ENCODE measurements at regions not wholly inside any gene's neighbourhood (a gene's known extent, or its start where the extent isn't known, plus 50 kb on each side); places are given as distances from the start of the nearest gene placed in this dataset.
"Not testable (repeated sequence)": the region's sequence is repeated elsewhere in the genome, so short reads cannot be mapped to it uniquely, and the experiment has no call there.

DNA sequence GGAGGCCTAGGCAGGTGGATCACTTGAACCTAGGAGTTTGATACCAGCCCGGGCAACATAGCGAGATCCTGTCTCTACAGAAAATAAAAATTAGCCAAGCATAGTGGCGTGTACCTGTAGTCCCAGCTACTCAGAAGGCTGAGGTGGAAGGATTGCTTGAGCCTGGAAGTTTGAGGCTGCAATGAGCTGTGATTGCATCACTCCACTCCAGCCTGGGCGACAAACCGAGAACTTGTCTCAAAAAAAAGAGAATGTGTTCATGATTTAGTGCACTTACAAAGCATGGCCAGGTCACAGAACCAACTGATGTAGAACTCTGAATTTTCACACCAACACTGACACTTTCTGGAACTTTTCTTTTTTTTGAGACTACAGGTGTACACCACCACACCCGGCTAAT lies 182.7 kb downstream of the ZFP64 start:
- DNase-seq = no peak

DNA sequence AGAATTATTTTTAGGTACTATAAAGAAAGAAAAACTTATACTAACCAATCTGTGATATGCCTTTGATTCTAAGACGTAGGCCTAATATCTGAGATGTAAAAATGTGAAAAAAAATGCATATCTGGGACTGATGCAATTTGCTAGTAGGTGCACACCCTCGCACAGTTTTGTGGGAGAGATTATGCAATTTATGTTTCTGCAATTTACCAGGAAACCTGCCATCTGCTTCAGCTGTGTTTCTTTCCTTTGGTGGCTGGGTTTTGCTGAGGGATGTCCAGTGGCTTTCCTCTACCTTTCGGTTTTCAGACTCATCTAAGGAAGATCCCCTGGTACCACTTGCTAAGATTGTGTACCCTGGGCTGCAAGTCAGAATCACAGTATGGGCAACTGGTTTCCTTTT lies 186.9 kb downstream of the ZFP64 start:
- peak in 1 of 2 donors; percentile 31 for DNase-seq

DNA sequence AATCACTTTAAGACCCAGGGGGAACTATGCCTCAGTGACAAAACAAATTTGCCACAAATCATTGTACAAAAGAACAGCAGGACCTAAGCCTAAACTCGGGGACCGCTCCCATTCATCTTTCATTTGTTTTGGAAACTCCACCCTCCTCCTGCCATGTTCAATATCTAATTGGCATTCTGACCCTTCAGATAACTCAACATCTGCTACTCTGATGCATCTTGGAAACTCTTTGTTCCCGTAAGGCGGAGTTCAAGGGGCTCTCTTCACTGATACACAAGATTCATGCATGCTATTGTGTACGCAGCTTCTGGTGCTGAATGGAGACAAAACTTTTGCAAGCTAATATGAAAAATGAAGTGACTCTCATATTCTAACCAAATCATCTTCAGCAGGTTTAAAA lies 187.6 kb downstream of the ZFP64 start:
- no peak for DNase-seq

DNA sequence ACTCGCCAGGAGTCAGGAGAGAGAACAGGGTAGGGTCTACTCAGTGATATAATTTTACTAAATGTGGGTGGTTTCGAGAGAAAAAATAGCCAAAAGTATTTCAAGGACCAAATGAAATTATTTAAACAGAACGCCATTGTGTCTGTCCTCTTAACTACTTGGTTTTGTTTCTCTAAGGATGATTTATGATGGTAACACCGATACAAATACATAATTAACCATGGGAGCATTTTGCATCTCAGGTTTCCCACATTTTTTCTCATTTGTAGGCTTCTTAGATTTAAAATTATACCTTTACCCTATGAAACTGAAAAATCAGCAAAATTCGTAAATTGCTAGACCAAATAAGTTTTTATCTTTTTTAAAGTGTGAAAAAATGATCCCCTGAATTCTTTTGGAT lies 188.2 kb downstream of the ZFP64 start:
- DNase-seq = no peak

DNA sequence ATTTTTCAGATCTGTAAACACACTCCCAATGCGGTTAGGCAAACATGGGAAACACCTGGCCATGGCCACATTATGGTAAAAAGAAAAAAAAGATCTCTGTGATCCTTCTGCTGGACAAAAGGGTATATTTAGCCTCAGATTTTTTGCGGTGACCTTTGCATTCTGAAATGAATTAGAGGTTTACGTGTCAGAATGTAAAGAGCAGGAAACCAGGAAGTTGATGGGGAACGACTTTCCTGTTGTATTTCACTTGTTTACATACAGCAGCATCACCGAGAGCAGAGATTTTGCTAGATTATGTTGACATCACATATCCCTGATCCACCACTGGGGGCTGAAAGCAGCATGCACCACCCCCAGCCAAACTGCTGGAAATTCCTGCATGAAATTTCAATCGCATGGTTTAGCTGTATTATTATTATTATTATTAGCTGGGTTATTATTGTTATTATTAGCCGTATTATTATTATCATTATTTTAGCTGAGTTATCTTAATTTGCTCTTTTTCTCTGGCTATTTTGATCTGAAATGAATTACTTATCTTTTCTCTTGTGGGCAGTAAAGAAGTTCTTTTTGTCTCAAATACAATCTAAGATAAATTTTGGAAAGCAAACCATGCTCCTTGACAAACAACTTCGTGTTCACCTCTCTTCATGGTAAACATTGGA lies 189.4 kb downstream of the ZFP64 start:
- DNase-seq = no peak

DNA sequence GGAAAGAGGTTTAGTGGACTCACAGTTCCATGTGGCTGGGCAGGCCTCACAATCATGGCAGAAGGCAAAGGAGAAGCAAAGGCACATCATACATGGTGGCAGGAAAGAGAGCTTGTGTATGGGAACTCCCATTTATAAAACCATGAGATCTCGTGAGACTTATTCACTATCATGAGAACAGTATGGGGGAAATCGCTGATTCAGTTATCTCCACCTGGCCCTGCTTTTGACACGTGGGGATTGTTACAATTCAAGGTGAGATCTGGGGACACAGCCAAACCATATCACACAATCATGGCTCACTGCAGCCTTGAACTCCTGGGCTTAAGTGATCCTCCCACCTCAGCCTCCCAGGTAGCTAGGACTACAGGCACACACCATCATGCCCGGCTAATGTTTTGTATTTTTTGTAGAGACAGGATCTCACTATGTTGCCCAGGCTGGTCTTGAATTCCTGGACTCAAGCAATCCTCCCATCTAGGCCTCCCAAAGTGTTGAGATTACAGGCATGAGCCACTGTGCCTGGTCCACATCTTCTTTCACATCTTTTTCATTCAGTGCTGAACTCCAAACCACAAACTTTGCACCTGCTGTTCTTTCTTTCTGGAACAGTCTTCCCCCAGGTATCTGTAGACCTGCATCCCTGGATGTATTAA lies 194.2 kb downstream of the ZFP64 start:
- DNase-seq = not testable (repeated sequence)

DNA sequence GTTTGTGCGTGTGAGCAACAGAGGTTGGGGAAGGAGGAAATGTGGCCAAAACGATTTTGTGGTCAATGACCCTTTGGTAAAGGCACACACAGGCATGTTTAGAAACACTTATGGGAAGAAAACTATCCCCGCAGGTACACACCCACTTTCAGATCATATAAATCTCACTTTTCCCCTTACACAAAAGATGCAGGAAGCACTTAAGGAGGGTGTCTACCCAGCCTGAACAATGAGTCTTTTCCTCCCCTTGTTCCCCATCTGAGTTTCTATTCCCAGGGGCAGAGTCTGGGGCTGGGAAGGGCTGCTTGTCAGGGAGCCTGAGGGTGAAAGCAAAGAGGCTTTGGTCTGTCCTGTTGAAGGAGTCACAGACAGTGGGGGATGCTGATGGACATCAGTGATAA lies 193.2 kb upstream of the SALL4 start:
- no peak for DNase-seq

DNA sequence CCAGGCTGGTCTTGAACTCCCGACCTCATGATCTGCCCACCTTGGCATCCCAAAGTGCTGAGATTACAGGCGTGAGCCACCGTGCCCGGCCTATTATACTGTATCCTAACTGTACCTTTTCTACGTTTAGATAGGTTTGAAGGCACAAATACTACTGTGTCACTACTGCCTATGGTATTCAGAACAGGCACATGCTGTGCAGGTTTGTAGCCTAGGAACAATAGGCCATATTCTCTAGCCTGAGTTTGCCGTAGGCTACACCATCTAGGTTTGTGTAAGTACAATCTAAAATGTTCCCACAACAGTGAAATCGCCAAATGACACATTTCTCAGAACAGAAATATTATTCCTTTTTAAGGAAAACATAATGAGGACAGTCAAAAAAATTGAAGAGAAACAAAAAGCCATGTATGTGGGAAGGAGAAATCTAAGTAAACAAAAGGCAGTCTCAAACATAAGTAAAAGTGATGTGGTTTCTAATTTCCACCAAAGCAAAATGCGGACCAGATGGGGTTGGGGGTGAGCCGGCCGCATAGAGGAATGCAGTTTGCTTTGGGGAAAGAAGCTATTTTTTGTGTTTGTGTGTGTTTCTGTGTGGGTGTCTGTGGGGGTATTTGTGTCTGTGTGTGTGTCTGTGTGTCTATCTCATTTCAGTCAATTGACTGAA lies 192.6 kb upstream of the SALL4 start:
- DNase-seq = no peak

DNA sequence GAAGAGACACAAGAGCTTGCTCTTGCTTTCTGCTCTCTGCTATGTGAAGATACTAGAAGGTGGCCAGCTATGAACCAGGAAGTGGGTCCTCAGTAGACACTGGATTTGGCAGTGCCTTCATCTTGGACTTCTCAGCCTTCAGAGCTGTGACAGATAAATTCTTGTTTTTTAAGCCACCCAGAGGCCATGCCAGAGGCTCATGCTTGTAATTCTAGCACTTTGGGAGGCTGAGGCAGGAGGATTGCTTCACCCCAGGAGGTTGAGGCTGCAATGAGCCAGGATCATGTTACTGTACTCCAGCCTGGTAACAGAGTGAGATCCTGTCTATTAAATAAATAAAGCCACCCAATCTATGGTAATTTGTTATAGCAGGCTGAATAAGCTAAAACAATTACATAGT lies 185.5 kb upstream of the SALL4 start:
- no peak for DNase-seq

DNA sequence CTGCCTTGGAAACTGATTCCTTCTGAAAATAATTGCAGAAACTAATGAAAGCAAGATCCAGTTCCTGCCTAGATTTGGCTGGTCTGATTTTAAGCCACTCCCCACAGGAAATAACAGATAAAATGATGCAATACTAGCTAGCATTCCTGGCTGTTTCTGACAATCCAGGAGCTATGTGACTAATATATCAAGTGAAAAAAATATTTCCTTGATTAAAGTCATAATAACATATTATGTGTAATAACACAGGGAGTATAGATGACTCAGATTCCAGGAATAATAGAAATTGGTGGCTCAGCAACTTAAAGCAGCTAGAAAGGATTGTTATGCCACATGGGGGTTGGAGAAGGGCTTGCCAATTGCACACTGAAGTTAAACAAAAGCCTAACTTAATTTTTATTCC lies 182.7 kb upstream of the SALL4 start:
- peak; percentile 77 to 82 for DNase-seq

DNA sequence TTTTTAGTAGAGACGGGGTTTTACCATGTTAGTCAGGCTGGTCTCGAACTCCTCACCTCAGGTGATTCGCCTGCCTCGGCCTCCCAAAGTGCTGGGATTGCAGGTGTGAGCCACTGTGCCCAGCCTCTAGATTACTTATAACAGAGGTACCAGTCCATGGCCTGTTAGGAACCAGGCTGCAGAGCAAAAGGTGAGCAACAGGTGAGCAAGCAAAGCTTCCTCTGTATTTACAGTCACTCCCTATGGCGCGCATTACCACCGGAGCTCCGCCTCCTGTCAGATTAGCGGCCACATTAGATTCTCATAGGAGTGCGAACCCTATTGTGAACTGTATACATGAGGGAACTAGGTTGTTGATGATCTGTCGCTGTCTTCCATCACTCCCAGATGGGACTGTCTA lies 178.0 kb upstream of the SALL4 start:
- no peak for DNase-seq

DNA sequence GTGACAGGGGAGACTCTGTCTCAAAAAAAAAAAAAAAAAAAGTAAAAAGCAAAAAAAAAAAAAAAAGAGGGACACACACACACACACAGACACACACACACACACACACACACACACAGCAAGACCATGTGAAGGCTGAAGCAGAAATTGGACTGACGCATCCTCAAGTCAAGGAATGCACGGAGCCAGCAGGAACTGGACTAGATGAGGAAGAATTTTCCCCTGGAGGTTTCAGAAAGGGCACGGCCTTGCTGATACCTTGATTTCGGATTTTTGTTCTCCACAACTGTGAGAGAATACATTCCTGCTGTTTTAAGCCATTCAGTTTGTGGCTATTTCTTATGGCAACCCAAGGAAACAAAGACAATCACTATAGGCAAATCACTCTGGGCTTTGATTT lies 176.9 kb upstream of the SALL4 start:
- DNase-seq = no peak

DNA sequence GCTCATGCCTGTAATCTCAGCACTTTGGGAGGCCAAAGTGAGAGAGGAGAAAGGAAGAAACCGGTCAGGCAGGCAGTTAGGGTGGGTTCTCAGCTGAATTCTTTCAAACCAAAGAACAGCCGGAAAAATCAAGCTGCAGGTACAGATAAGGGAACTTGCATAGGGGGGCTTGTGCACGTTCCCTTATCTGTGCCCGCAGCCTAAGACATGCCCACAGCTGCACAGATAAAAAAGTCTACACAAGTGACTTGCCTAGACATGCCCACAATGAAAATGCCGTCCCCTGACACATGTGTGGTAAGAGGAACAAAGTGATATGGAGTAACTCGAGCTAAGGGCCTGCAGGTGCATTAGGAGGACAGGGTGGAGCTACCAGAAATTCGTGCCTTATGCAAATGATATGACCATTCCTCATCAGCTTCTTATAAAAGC lies 175.8 kb upstream of the SALL4 start:
- DNase-seq = no peak

DNA sequence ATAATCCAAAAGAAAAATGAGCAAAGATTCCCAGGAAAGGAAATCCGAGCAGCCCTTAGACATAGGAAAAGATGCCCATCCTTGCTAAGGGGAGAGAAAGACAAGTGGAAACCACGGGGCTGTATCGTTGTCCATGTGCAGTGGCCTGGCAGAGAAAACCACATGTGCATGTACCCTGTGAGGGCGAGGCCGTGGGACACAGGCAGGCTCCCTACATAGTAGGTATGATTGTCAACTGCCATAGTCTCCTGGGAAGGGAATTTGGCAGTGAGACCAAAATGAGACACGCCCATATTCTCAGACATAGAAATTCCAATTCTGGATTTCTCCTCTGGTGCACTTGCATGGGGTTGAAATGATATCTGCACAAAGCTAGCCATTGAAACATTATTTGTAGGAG lies 169.7 kb upstream of the SALL4 start:
- no peak for DNase-seq

DNA sequence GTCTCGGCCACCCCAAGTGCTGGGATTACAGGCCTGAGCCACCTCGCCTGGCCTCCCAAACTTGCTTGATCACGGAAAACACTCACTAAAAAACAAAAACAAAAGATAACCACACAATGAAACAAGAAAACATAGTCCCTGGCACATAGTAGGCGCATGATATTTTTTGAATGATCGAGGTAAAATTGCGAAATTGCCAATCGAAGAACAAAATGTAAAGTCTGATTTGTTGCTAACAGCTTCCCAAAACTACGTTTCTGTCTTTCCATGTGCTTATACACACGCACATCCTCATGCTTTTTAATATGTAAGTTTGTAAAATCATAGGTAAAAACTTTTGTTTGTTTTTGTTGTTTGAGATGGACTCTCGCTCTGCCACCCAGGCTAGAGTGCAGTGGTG lies 168.5 kb upstream of the SALL4 start:
- DNase-seq = no peak

DNA sequence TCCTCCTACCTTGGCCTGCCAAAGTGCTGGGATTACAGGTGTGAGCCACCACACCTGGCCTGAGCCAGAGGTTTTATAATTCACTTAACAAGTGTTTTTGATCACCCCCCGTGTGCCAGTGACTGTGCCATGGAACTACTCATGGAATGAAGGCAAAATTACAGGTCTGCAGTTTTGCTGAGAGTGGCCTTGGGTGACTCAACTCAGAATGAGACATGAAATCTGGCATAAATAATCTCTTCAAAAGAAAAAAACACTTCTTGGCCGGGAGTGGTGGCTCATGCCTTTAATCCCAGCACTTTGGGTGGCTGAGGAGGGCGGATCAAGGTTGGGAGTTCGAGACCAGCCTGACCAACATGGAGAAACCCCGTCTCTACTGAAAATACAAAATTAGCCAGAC lies 166.9 kb upstream of the SALL4 start:
- DNase-seq = no peak

DNA sequence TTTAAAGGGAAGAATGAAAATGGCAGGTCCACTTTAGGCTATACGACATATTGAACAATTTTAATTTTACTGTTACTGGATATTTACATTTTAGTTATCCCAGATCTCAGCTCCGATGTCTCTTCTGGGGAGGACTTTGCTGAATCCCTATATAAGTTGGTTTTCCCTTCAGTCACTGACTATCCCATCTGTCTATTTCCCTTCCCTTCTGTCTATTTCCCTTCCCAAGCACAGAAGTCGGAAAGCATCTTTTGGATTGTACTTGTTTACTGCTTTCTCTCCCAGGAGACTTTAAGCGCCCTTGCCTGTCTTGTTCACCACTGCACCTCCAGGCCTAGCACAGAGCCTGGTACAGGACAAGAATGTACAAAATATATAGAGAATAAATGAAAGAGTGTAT lies 165.8 kb upstream of the SALL4 start:
- DNase-seq = no peak

DNA sequence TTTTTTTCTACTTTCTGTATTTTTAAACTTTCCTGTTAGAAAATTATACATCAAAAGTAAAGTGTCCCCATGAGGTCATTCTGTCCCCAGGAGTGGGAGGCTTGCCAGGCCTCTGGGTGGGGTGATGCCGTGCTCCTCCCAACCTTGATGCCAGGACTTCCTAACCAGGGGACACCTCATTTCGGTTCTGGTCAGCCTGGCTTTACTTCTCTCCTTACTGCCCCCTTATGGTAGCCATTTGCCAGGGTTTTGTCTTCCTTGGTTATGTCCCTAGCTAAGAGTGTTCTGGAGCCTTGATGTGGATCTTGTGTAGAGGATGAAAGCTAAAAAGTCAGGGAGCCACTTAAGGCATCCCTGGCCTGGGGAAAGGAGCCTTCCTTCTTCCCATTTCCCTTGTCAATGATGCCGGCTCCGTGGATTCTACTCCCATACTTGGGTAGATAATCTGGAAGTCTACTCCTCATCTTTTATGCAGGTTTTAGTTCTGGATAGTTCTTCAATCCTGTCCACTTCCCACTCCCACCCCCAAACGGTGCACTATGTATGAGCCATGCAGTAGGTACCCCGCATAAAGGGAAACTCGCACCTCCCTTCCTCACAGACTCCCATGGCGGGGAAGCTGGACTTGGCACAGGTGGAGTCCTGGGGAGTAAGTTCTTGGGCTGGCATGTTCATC lies 164.1 kb upstream of the SALL4 start:
- DNase-seq = peak in 1 of 2 donors; percentile 54

DNA sequence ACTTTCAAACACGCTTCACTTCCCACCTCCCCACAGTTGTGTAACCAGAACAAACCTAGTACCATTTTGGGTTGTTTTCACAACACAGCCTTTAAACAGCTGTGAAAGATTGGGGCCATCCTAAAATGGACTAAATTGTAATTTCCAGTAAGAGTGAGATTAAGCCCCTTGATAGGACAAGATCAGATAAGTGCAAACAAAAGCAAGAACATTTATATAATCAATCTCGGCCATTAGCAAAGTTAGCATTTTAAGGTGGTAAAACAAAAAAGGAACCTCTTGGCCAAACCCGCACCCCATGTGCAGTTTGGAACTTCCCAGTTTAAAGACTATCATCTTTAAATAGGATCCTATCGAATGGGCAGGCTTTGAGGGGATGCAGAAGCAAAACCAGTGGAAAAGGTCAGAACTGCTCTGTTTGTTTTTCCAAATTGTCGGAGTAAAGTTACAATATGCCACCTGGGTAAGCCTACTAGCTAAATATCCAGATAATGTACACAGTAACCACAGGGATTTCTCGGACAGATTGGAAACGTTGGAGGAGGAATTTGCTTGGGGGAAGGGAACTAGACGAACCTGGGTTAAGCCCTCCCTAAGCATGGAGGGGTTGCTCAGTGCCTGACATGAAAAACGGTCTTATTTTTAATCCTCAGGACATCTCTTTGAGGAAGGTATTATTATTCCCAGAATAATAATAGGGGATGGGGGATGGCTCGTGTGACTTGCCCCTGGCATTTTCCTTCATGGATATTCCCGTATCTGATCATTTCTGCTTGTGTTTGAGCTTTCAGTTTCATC lies 159.8 kb upstream of the SALL4 start:
- peak in 1 of 2 donors; percentile 23 for DNase-seq

DNA sequence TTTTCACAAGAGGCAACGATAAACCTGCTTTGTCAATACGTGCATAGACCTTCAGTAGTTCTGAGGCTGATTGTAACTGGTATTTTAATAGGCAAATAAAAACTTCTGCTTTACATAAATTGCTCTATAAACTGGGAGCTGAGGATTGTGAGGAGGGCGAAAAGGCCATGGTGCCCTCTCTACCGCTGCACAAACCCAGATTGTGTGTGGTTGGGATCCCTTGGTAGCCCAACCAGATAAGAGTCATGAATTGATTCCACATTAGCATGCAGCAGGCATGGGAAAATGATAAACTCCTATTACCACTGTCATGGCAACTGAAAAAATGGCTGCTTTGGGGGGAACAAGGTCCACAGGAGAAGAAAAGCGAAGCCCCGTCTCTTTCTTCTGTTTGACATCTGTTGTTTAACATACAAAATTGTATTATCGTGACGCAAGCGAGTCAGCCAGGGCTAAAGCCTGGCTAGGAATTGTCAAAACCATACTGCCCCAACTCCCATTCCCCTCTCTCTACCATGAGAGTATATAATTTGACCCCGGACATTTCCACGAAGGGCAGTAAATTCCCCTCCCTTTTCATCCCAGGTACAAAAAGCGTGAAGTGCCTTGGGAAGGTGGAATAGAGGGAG lies 157.8 kb upstream of the SALL4 start:
- no peak for DNase-seq

DNA sequence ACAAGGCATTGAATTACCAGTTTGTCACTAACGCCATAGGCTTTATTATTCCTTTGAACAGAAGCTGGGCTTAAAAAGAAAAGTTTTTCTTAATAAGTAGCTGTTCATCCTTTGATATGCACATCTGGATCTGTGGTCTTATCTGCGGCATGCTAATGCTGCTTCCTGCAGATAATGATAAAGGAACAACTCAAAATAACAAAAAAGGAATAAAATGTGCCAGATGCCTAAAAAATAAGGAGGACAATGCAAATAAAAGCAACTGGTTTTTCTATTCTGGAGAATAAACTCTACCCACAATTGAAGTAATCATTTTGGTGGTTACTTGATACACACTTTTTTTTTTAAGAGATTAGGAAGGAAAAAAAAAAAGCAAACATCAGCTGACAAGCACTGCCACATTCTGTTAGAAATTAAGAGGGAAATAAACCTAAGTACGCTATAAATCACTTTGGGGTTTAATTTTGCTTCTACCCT lies 156.8 kb upstream of the SALL4 start:
- no peak for DNase-seq

Data from right lung (tissue), 2 donors.